ENCODE measurements at regions not wholly inside any gene's neighbourhood (a gene's known extent, or its start where the extent isn't known, plus 50 kb on each side); places are given as distances from the start of the nearest gene placed in this dataset.
"Not testable (repeated sequence)": the region's sequence is repeated elsewhere in the genome, so short reads cannot be mapped to it uniquely, and the experiment has no call there.

- DNase-seq (ENCODE audit: low read depth), result peak; percentile 59
Measured at GRCh38 chr16:85275533-85276249, 163.4 kb upstream of the CIBAR2 start.

DNA sequence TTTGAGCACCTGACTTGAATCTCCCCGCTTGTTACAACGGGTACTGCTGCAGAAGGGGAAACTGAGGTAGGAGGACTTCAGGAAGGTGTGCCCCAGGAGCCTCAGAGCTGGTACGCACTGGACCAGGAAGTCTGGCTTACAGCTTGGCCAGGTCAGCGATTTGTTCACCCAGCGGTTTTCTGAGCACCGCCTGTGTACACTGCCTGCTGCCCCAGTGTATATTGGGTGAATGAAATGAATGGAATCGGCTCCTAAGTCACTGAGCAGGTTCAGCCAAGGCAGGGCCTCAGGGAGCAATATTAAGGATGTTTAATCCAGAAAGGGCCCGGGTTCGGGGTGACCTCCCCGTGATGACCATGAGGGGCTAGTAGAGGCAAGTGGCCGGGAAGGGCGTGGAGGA lies 164.0 kb upstream of the CIBAR2 start:
- DNase-seq (ENCODE audit: low read depth), result no peak

GRCh38 chr16:85276721-85277120 lies 164.4 kb upstream of the CIBAR2 start:
- DNase-seq (ENCODE audit: low read depth), result no peak

DNA sequence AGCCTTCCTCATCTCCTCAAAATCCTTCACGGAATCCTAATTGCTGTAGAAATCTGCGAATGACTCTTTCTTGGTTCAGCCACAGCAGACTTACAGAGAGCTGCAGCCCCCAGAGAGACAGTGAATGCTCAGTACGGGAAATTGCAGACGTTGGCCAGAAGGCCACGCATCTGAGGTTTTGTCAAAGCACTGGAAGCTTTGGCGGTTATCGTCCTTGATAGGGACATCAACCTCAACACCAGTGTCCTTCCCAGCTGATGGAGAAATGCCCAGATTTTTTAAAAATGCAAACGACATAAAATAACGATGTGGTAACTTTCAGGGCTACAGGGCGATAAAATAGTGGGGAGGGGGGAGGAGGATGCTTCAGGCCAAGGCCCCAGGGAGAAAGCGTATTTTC lies 166.6 kb upstream of the CIBAR2 start:
- DNase-seq (ENCODE audit: low read depth), result no peak

GRCh38 chr16:85279402-85279801 lies 167.1 kb upstream of the CIBAR2 start:
- DNase-seq (ENCODE audit: low read depth), result no peak

DNA sequence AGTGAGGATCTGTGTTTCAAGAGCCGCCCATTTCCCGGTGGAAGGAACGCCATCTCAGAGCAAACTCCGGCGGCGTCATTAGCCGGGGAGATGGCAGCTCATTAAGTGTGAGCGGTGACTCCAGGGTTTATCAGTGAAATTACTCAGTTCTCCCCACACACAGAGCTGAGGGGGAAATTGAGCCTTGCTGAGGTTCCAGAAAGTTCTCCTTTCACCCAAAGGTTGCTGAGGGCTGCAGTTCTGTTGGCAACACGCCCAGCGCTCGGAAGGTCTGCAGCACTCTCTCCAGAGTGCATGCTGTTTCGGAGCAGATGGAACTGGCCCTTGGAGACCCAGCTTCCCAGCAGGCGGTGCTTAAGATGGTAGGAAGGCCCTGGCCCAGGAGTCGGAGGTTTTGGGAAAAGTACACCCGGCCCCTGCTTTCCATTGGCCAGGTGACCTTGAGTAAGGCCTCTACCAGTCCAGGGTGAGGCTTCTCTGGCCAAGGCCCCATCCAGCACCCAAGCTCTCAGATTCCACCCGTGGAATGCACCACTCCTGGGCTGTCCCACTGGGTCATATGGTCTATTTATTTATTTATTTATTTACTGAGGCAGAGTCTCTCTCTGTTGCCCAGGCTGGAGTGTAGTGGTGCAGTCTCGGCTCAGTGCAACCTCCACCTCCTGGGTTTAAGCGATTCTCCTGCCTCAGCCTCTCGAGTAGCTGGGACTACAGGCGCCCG lies 167.7 kb upstream of the CIBAR2 start:
- DNase-seq (ENCODE audit: low read depth), result no peak

DNA sequence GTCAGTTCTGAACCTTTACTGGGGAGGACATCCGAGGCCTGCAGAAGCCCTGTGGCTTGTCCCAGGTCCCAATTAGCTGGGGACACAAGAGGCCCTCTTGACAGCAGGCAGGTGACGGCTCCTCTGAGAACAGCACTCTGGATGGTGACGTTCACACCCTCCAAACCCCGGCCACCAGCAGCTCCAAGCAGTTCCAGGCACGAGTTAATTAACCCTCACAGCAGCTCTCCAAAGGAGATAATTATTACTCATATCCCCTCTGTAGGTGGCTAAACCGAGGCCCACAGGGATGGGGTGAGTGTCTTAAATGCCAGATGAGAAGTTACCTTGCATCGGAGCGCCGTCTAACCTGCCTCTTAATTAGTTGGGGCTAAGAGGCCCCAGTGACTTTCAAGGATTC lies 168.9 kb upstream of the CIBAR2 start:
- DNase-seq (ENCODE audit: low read depth), result no peak

DNA sequence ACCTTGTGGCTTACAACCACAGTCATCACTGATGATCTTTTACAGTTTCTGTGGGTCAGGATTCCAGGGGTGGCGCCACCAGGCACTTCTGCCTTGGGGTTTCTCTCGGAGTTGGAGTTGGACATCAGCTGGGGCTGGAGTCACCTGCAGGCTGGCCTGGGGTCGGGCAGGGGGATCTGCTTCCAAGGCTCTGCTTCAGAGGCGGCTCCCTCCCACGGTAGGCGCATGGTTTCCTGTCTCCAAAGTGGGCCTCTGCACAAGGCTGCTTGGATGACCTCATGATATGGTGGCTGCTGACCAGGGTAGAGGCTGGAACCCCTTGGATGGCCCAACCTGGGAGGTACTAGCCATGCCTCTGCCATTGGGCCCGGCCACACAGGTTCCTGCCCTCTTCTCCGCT lies 170.6 kb upstream of the CIBAR2 start:
- DNase-seq (ENCODE audit: low read depth), result no peak

DNA sequence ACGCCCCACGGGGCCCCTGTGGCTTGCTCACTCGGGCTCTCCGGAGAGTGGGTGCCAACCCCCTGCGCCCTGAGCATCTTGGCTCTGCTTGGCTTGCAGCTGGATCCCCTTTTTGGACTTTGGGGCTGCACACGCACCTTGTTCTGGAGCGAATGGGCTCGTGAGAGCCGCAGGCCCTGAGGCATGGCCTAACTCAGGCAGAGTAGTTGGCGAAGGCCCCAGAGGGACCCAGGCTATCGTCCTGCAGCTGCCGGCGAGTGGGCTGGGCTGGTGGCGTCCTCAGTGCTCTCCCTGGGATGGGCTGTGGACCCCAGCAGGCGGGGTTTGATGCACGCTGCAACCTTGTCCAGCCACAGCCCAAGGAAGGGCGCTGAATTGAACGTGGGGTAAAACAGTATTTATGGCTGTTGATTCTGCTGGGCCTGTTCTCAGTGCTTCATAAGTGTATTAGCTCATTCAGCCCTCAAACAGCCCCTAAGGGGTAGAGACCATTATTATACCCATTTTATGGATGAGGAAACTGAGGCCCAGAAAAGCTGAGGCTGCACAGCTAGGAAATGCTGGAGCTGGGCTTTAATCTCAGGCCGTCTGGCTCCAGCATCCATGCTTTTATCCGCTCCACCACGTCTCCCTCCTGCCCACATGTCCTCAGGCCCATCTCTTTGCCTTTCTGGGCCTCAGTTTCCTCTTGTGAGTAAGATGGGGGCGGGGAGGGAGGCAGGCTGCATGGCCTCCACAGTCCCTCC lies 171.2 kb upstream of the CIBAR2 start:
- DNase-seq (ENCODE audit: low read depth), result no peak

DNA sequence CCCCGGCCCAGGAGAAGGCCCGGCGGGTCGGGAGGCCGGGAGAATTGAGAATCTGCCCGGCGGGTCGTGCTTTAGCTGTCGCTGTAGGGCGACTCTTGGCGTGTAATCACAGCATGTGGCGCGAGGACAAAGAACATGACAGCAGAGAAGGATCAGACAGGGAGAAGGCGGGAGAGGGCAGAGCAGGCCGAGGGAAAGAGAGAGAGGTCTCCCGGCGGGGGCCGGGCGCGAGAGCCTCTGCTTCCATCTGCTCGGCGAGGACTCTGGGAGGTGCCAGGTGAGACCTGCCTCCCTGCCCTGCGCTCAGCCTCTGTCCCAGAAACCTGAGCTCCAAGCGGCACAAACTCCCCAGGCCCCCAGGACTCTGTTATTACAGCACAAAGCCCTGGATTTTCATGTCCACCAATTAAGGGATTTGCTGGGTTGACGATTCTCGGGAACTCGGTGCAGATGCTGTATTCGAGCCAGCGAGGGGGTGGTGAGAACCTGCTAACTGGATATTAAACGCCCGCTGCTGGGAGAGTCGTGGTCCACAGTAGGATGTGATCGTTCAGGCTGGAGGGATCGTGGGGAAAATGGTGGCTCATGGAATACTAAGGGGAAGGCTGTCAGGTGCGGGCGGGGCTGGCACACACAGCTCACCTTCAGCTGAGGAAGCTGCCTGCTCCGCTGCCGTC lies 172.0 kb upstream of the CIBAR2 start:
- no peak for DNase-seq (ENCODE audit: low read depth)

DNA sequence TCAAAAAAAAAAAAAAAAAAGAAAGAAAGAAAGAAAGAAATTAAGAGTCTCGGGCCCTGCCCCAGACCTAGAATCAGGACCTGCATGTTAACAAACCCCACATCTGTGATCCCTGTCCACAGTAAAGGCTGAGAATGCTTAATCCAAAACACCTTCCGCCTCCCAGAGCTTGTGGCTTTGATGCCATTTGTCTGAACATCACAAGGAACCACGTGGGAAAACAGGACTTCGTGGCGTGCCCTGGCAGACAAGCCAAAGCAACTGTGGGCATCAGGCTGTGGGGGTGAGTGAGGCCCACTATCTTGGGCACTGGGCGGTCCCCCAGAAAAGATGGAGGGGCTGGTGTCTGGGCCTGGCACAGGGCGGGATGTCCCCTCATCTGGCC lies 173.4 kb upstream of the CIBAR2 start:
- DNase-seq (ENCODE audit: low read depth), result peak; percentile 23

- peak; percentile 79 for DNase-seq (ENCODE audit: low read depth)
Measured at GRCh38 chr16:85286066-85286831, 174.0 kb upstream of the CIBAR2 start.

DNA sequence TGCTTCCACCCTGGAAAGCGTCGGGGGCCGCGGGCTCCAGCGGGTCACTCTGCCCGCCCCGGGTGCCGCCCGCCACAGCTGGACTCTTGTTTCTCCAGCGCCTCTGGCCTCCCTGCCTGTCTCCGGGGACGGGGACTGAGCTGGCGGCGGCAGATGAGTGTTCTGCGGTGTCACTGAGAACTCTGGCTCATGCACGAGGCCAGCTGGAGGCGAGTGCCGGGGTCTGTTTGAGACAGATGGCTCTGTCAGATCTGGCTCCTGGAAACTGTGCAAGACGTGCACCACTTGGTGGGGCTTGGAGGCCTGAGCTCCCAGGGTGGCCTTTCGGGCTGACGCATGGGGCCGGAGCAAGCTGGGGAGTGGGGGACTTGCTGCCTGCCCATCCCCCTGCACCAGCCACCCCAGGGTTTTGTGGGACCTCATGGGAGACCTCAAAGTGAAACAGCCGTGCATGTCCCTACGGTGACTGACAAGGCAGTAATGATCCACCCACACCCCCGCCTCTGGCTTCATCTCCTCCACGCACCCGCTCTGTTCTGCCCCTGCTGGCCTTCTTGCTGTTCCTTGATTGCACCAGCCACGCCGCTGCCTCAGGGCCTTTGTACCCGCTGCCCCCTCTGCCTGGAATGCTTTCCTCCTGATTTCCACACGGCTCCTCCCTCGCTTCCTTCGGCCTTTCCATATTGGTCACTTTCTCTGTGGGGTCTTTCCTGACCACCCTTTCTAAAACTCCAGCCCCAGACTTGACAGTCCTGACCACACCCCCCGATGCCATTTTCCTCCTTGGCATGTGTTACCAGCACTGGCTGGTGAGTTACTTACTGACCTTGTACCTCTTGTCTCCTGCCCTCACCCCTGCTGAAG lies 174.9 kb upstream of the CIBAR2 start:
- DNase-seq (ENCODE audit: low read depth), result peak; percentile 72

DNA sequence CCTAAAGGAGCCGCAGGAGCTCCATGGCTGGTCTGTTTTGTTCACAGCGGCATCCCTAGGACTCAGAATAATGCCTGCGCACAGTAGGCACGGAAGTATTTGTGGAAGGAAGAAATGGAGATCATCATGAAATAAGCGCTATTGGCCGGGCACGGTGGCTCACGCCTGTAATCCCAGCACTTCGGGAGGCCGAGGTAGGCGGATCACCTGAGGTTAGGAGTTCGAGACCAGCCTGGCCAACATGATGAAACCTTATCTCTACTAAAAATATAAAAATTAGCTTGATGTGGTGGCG lies 175.5 kb upstream of the CIBAR2 start:
- DNase-seq (ENCODE audit: low read depth), result not testable (repeated sequence)

DNA sequence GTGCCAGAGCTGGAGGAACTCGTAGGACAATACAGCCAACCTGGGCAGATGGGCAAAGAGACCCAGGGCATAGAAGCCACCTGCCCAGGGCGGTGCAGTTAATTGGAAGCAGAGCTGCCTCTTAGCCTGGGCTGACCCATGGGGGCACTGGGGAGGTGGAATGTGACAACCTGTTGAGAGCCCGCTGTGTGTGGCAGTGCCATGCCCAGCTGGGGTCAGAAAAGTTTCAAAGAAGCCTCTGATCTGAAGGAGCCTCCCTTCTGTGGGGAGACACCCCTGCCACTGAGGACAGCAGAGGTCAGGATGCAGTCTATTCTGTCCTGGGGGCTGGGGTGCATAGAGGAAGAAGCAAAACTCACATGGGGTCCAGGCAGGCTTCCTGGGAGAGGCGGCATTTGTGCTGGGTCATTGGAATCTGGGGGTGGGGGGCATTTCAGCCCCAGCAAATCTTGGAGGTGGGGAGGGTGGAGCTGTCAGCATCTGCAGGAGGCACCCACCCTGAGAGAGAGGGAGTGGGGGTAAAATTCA lies 176.1 kb upstream of the CIBAR2 start:
- no peak for DNase-seq (ENCODE audit: low read depth)

GRCh38 chr16:85288869-85289660 lies 176.8 kb upstream of the CIBAR2 start:
- DNase-seq (ENCODE audit: low read depth), result no peak

GRCh38 chr16:85289760-85290625 lies 177.7 kb upstream of the CIBAR2 start:
- DNase-seq (ENCODE audit: low read depth), result no peak

DNA sequence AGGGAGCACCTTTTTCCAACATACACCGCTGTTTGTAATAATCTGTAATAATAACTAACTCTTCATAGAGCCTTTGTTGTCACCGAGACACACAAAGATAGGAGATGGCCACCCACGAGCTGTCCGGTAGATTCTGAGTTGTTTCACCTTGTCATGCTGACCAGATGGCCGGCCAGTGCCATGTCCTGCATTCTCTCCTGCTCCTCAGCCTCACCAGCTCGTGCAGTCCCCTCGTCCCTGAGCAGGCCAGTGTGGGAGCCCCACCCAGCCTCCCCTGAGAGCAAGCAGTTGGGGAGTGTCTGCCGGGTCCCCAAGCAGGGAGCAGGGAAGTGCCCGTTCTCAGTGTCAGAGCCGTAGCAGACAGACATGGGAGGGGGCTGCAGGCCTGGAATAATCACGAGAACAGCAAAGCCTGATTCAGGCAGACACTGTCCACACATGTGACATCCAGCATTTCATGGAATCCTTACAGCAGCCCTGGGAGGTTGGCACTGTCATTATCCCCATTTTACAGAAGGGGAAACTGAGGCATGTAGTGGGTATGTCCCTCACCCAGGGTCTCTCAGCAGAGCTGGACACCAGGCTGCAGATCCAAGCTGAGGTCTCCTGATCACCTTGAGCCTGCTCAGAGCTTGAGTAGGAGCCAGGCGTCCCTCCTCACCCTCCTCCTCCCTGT lies 178.5 kb upstream of the CIBAR2 start:
- DNase-seq (ENCODE audit: low read depth), result no peak
